Upper lobe of right lung (tissue), 1 donor: ENCODE measurements at regions not wholly inside any gene's neighbourhood (a gene's known extent, or its start where the extent isn't known, plus 50 kb on each side); places are given as distances from the start of the nearest gene placed in this dataset.
"Not testable (repeated sequence)": the region's sequence is repeated elsewhere in the genome, so short reads cannot be mapped to it uniquely, and the experiment has no call there.

ENCODE experiments used
- ATAC-seq: fragments of 200-7000 bp; cut with Tn5 transposase; one replicate; pipeline ENCODE4 v1.9.1; 2020; ENCODE audit warnings: mild to moderate bottlenecking, moderate library complexity
- DNase-seq: peaks from one replicate; pipeline ENCODE4 v3.0.0-alpha.2; 2020
- H3K27ac ChIP-seq: fragments of 200-600 bp; one replicate; pipeline ENCODE4 v1.8.0; 2022
- H3K27me3 ChIP-seq: fragments of 200-600 bp; one replicate; pipeline ENCODE4 v1.8.0; 2022; ENCODE audit warnings: mild to moderate bottlenecking
- H3K36me3 ChIP-seq: fragments of 200-600 bp; one replicate; pipeline ENCODE4 v1.8.0; 2022
- H3K4me1 ChIP-seq: fragments of 200-600 bp; one replicate; pipeline ENCODE4 v1.8.0; 2022
- H3K4me3 ChIP-seq: fragments of 200-600 bp; one replicate; pipeline ENCODE4 v1.8.0; 2022; ENCODE audit warnings: mild to moderate bottlenecking
- H3K9me3 ChIP-seq: fragments of 200-600 bp; one replicate; pipeline ENCODE4 v1.8.0; 2022
- CTCF ChIP-seq: fragments of 200-600 bp; IDR thresholded peaks from one replicate; pipeline ENCODE4 v1.8.0; 2022; ENCODE audit warnings: antibody characterized with exemption
- intact Hi-C: fragments of 100-400 bp; cut with DNase I; formaldehyde crosslinking; loops from one replicate; pipeline ENCODE4 v1.11.0; 2022
- donor health status: DM: no; HTN: yes; CAD: no; lungs with severe emphysema.

GRCh38 chr4:155037031-155037430, 171.4 kb upstream of the NPY2R start:
- no peak overlapping the region for H3K4me3 ChIP-seq
- intact Hi-C loops, result no loop called here
- no peak overlapping the region for H3K27ac ChIP-seq
- no peaks in the 10 kb centered on the region for H3K27me3 ChIP-seq
- DNase-seq, result no peak
- no peaks in the 10 kb centered on the region for H3K36me3 ChIP-seq
- no peak for ATAC-seq
- no peak for TF ChIP-seq CTCF
- H3K9me3 ChIP-seq, result no peaks in the 10 kb centered on the region
- H3K4me1 ChIP-seq, result no peaks in the 10 kb centered on the region

- H3K4me1 ChIP-seq, result no peaks in the 10 kb centered on the region
- H3K4me3 ChIP-seq, result no peak overlapping the region
- no peaks in the 10 kb centered on the region for H3K36me3 ChIP-seq
- ATAC-seq (no peak), DNase-seq (no peak)
- intact Hi-C loops, result no loop called here
- no peak for TF ChIP-seq CTCF
- no peaks in the 10 kb centered on the region for H3K9me3 ChIP-seq
- no peaks in the 10 kb centered on the region for H3K27me3 ChIP-seq
- H3K27ac ChIP-seq, result no peak overlapping the region
Measured at GRCh38 chr4:155038459-155038858, 170.0 kb upstream of the NPY2R start.

- Histone ChIP-seq H3K27ac (no peak overlapping the region), H3K27me3 (no peaks in the 10 kb centered on the region), H3K4me1 (no peaks in the 10 kb centered on the region), H3K9me3 (no peaks in the 10 kb centered on the region), H3K36me3 (no peaks in the 10 kb centered on the region), H3K4me3 (no peak overlapping the region)
- intact Hi-C loops, result no loop called here
- DNase-seq, result no peak
- no peak for ATAC-seq
- no peak for TF ChIP-seq CTCF
Measured at GRCh38 chr4:155039162-155039561, 169.3 kb upstream of the NPY2R start.

GRCh38 chr4:155040031-155040430, 168.4 kb upstream of the NPY2R start:
- ATAC-seq (no peak), DNase-seq (no peak)
- Histone ChIP-seq H3K4me3 (no peak overlapping the region), H3K36me3 (no peaks in the 10 kb centered on the region), H3K4me1 (no peaks in the 10 kb centered on the region), H3K9me3 (no peaks in the 10 kb centered on the region), H3K27me3 (no peaks in the 10 kb centered on the region), H3K27ac (no peak overlapping the region)
- intact Hi-C loops, result no loop called here
- TF ChIP-seq CTCF, result no peak

- no peaks in the 10 kb centered on the region for H3K4me1 ChIP-seq
- no peaks in the 10 kb centered on the region for H3K27me3 ChIP-seq
- intact Hi-C loops, result no loop called here
- H3K36me3 ChIP-seq, result no peaks in the 10 kb centered on the region
- no peak overlapping the region for H3K4me3 ChIP-seq
- no peak for TF ChIP-seq CTCF
- DNase-seq, result no peak
- no peaks in the 10 kb centered on the region for H3K9me3 ChIP-seq
- no peak for ATAC-seq
- H3K27ac ChIP-seq, result no peak overlapping the region
Measured at GRCh38 chr4:155042014-155042413, 166.4 kb upstream of the NPY2R start.

GRCh38 chr4:155044251-155044650, 164.2 kb upstream of the NPY2R start:
- H3K9me3 ChIP-seq, H3K4me3 ChIP-seq, intact Hi-C loops, H3K27ac ChIP-seq, H3K27me3 ChIP-seq, H3K4me1 ChIP-seq, ATAC-seq, DNase-seq, H3K36me3 ChIP-seq: not testable (repeated sequence)
